ENCODE measurements at regions not wholly inside any gene's neighbourhood (a gene's known extent, or its start where the extent isn't known, plus 50 kb on each side); places are given as distances from the start of the nearest gene placed in this dataset.

- no CpG with 5 or more reads among the region's 10 CpGs for WGBS, 2 donors (ENCODE audit: extremely low coverage in 2 of 2, insufficient read length in 2 of 2, insufficient replicate concordance in 1 of 2)
Observed at GRCh38 chr7:79615871-79616640, 162.6 kb upstream of the MAGI2 start.

DNA sequence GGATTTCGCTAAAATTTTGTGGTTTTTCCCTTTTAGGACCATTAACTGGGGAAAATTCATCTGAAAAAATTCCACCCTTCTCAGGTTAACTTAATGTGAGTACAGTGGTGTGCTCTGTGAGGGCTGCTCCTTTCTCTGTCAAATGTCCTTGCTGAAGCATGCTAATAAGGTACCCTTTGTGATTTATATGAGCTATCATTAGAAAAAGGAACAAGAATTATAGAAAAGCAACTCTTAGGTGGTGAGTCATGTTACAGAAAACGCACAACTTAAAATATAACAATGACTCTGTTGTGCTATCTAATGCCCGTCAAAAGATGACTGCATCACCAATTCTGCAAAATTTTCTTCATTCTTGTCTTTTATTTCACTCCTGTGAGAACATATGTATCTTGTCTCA is 162.0 kb upstream of the MAGI2 start:
- Histone ChIP-seq H3K14ac (ENCODE audit: low read length) (no peak overlapping the region), H3K9ac (ENCODE audit: low read depth, low read length, poor library complexity) (no peak overlapping the region), H4K91ac (ENCODE audit: low read depth, low read length, poor library complexity) (no peak overlapping the region), H2AFZ (ENCODE audit: low read length) (no peak overlapping the region), H3K4ac (ENCODE audit: low read length) (no peak overlapping the region), H2AK5ac (ENCODE audit: low read depth, low read length) (no peak overlapping the region), H3K79me1 (ENCODE audit: low read depth, low read length) (no peaks in the 10 kb centered on the region), H3K27me3 (ENCODE audit: control insufficient read depth in 3 of 3, insufficient read depth in 3 of 3, low read depth in 1 of 3, low read length in 3 of 3) (no peaks in the 10 kb centered on the region), H2BK12ac (ENCODE audit: low read length) (no peak overlapping the region), H3K4me2 (ENCODE audit: insufficient read depth, low read length, poor library complexity, severe bottlenecking) (no peak overlapping the region), H3K18ac (ENCODE audit: low read length) (no peak overlapping the region), H2BK5ac (ENCODE audit: low read length) (no peak overlapping the region), H2BK120ac (ENCODE audit: low read depth, low read length) (no peak overlapping the region), H3K36me3 (replicated peaks in 1 of 2; ENCODE audit: control insufficient read depth in 2 of 2, insufficient read depth in 2 of 2, low read length in 2 of 2) (no peaks in the 10 kb centered on the region), H4K8ac (ENCODE audit: low read depth, low read length) (no peak overlapping the region), H3K4me1 (ENCODE audit: control insufficient read depth in 2 of 2, insufficient read depth in 1 of 2, low read depth in 1 of 2, low read length in 2 of 2) (peaks cover 0 to 4% of the 10 kb centered on the region in 2 donors), H3K27ac (replicated peaks; ENCODE audit: low read length) (no peak overlapping the region), H3K9me3 (replicated peaks in 1 of 2; ENCODE audit: control insufficient read depth in 2 of 2, insufficient read depth in 1 of 2, low read depth in 1 of 2, low read length in 2 of 2) (peaks cover 0 to 4% of the 10 kb centered on the region in 2 donors), H2BK15ac (ENCODE audit: low read length) (no peak overlapping the region), H3K4me3 (ENCODE audit: low read length in 2 of 2) (no peak overlapping the region), H3K23ac (ENCODE audit: low read depth, low read length, poor library complexity) (no peak overlapping the region)
- DNase-seq (ENCODE audit: low spot score): no peak
- no CpG with 5 or more reads among the region's 3 CpGs for WGBS, 2 donors (ENCODE audit: extremely low coverage in 2 of 2, insufficient read length in 2 of 2, insufficient replicate concordance in 1 of 2)

More at GRCh38 chr7:79615871-79616640, 162.6 kb upstream of the MAGI2 start:
- no peak overlapping the region for H3K23ac ChIP-seq (ENCODE audit: low read depth, low read length, poor library complexity)
- no peak overlapping the region for H2AK5ac ChIP-seq (ENCODE audit: low read depth, low read length)
- H2AFZ ChIP-seq (ENCODE audit: low read length): no peak overlapping the region
- no peak overlapping the region for H2BK120ac ChIP-seq (ENCODE audit: low read depth, low read length)
- no peak overlapping the region for H3K4ac ChIP-seq (ENCODE audit: low read length)
- no peak overlapping the region for H3K14ac ChIP-seq (ENCODE audit: low read length)
- H3K18ac ChIP-seq (ENCODE audit: low read length): no peak overlapping the region
- H3K9me3 ChIP-seq (replicated peaks in 1 of 2; ENCODE audit: control insufficient read depth in 2 of 2, insufficient read depth in 1 of 2, low read depth in 1 of 2, low read length in 2 of 2): peaks cover 0 to 4% of the 10 kb centered on the region in 2 donors
- H3K27me3 ChIP-seq (ENCODE audit: control insufficient read depth in 3 of 3, insufficient read depth in 3 of 3, low read depth in 1 of 3, low read length in 3 of 3): no peaks in the 10 kb centered on the region
- H3K4me1 ChIP-seq (ENCODE audit: control insufficient read depth in 2 of 2, insufficient read depth in 1 of 2, low read depth in 1 of 2, low read length in 2 of 2): no peaks in the 10 kb centered on the region
- no peak overlapping the region for H3K4me2 ChIP-seq (ENCODE audit: insufficient read depth, low read length, poor library complexity, severe bottlenecking)
- no peak overlapping the region for H4K8ac ChIP-seq (ENCODE audit: low read depth, low read length)
- no peak overlapping the region for H3K27ac ChIP-seq (replicated peaks; ENCODE audit: low read length)
- H4K91ac ChIP-seq (ENCODE audit: low read depth, low read length, poor library complexity): no peak overlapping the region
- H3K36me3 ChIP-seq (replicated peaks in 1 of 2; ENCODE audit: control insufficient read depth in 2 of 2, insufficient read depth in 2 of 2, low read length in 2 of 2): no peaks in the 10 kb centered on the region
- H3K9ac ChIP-seq (ENCODE audit: low read depth, low read length, poor library complexity): no peak overlapping the region
- H2BK5ac ChIP-seq (ENCODE audit: low read length): no peak overlapping the region
- H2BK15ac ChIP-seq (ENCODE audit: low read length): no peak overlapping the region
- no peak for DNase-seq (ENCODE audit: low spot score)
- H3K4me3 ChIP-seq (ENCODE audit: low read length in 2 of 2): no peak overlapping the region
- H3K79me1 ChIP-seq (ENCODE audit: low read depth, low read length): no peaks in the 10 kb centered on the region
- no peak overlapping the region for H2BK12ac ChIP-seq (ENCODE audit: low read length)

DNA sequence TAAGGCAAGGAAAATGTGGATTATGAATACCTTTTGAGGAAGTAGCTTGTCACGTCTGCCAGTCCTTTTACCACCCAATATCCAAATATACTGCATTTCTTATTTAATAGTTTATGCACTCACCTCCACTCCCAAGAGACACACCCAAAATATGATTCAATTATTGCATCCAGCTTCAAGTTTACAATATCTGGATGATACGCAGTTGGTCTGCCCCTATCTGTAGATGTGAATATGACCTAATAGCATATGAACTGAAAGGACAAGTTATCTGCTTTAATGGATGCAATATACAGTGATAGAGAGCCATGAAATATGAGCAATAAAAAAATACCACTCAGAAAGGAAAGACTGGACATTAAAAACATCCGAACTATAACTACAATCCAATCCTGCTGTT is 159.4 kb upstream of the MAGI2 start:
- peaks cover 0 to 4% of the 10 kb centered on the region in 2 donors for H3K9me3 ChIP-seq (replicated peaks in 1 of 2; ENCODE audit: control insufficient read depth in 2 of 2, insufficient read depth in 1 of 2, low read depth in 1 of 2, low read length in 2 of 2)

GRCh38 chr7:79612022-79612421 is 158.6 kb upstream of the MAGI2 start:
- no peaks in the 10 kb centered on the region for H3K79me1 ChIP-seq (ENCODE audit: low read depth, low read length)
- H3K4me2 ChIP-seq (ENCODE audit: insufficient read depth, low read length, poor library complexity, severe bottlenecking): no peak overlapping the region
- H3K27me3 ChIP-seq (ENCODE audit: control insufficient read depth in 3 of 3, insufficient read depth in 3 of 3, low read depth in 1 of 3, low read length in 3 of 3): no peaks in the 10 kb centered on the region
- no peak overlapping the region for H3K18ac ChIP-seq (ENCODE audit: low read length)
- no peak overlapping the region for H3K27ac ChIP-seq (replicated peaks; ENCODE audit: low read length)
- no peak overlapping the region for H3K4ac ChIP-seq (ENCODE audit: low read length)
- H3K23ac ChIP-seq (ENCODE audit: low read depth, low read length, poor library complexity): no peak overlapping the region
- H3K9ac ChIP-seq (ENCODE audit: low read depth, low read length, poor library complexity): no peak overlapping the region
- H3K9me3 ChIP-seq (replicated peaks in 1 of 2; ENCODE audit: control insufficient read depth in 2 of 2, insufficient read depth in 1 of 2, low read depth in 1 of 2, low read length in 2 of 2): peaks cover 0 to 4% of the 10 kb centered on the region in 2 donors
- H2BK120ac ChIP-seq (ENCODE audit: low read depth, low read length): no peak overlapping the region
- H4K91ac ChIP-seq (ENCODE audit: low read depth, low read length, poor library complexity): no peak overlapping the region
- H3K36me3 ChIP-seq (replicated peaks in 1 of 2; ENCODE audit: control insufficient read depth in 2 of 2, insufficient read depth in 2 of 2, low read length in 2 of 2): no peaks in the 10 kb centered on the region
- no peak for DNase-seq (ENCODE audit: low spot score)
- no peak overlapping the region for H4K8ac ChIP-seq (ENCODE audit: low read depth, low read length)
- H2BK15ac ChIP-seq (ENCODE audit: low read length): no peak overlapping the region
- WGBS, 2 donors (ENCODE audit: extremely low coverage in 2 of 2, insufficient read length in 2 of 2, insufficient replicate concordance in 1 of 2): no CpG with 5 or more reads among the region's 2 CpGs
- H2AFZ ChIP-seq (ENCODE audit: low read length): no peak overlapping the region
- H3K4me3 ChIP-seq (ENCODE audit: low read length in 2 of 2): no peak overlapping the region
- H3K4me1 ChIP-seq (ENCODE audit: control insufficient read depth in 2 of 2, insufficient read depth in 1 of 2, low read depth in 1 of 2, low read length in 2 of 2): peaks cover 0 to 4% of the 10 kb centered on the region in 2 donors
- no peak overlapping the region for H2BK12ac ChIP-seq (ENCODE audit: low read length)
- H2BK5ac ChIP-seq (ENCODE audit: low read length): no peak overlapping the region
- H2AK5ac ChIP-seq (ENCODE audit: low read depth, low read length): no peak overlapping the region
- H3K14ac ChIP-seq (ENCODE audit: low read length): no peak overlapping the region

More for the DNA sequence above, 159.4 kb upstream of the MAGI2 start:
- Histone ChIP-seq H3K4ac (ENCODE audit: low read length) (no peak overlapping the region), H3K79me1 (ENCODE audit: low read depth, low read length) (no peaks in the 10 kb centered on the region), H2BK120ac (ENCODE audit: low read depth, low read length) (no peak overlapping the region), H2BK15ac (ENCODE audit: low read length) (no peak overlapping the region), H4K8ac (ENCODE audit: low read depth, low read length) (no peak overlapping the region), H4K91ac (ENCODE audit: low read depth, low read length, poor library complexity) (no peak overlapping the region), H3K4me2 (ENCODE audit: insufficient read depth, low read length, poor library complexity, severe bottlenecking) (no peak overlapping the region), H3K36me3 (replicated peaks in 1 of 2; ENCODE audit: control insufficient read depth in 2 of 2, insufficient read depth in 2 of 2, low read length in 2 of 2) (no peaks in the 10 kb centered on the region), H3K27me3 (ENCODE audit: control insufficient read depth in 3 of 3, insufficient read depth in 3 of 3, low read depth in 1 of 3, low read length in 3 of 3) (no peaks in the 10 kb centered on the region), H2AFZ (ENCODE audit: low read length) (no peak overlapping the region), H3K4me1 (ENCODE audit: control insufficient read depth in 2 of 2, insufficient read depth in 1 of 2, low read depth in 1 of 2, low read length in 2 of 2) (peaks cover 0 to 4% of the 10 kb centered on the region in 2 donors), H2AK5ac (ENCODE audit: low read depth, low read length) (no peak overlapping the region), H2BK5ac (ENCODE audit: low read length) (no peak overlapping the region), H3K14ac (ENCODE audit: low read length) (no peak overlapping the region), H3K9ac (ENCODE audit: low read depth, low read length, poor library complexity) (no peak overlapping the region), H3K27ac (replicated peaks; ENCODE audit: low read length) (no peak overlapping the region), H2BK12ac (ENCODE audit: low read length) (no peak overlapping the region), H3K4me3 (ENCODE audit: low read length in 2 of 2) (no peak overlapping the region), H3K23ac (ENCODE audit: low read depth, low read length, poor library complexity) (no peak overlapping the region), H3K18ac (ENCODE audit: low read length) (no peak overlapping the region)
- no peak for DNase-seq (ENCODE audit: low spot score)
- WGBS, 2 donors (ENCODE audit: extremely low coverage in 2 of 2, insufficient read length in 2 of 2, insufficient replicate concordance in 1 of 2): no CpG with 5 or more reads among the region's 3 CpGs
